Upper lobe of left lung (tissue), 6 donors: ENCODE measurements at regions not wholly inside any gene's neighbourhood (a gene's known extent, or its start where the extent isn't known, plus 50 kb on each side); places are given as distances from the start of the nearest gene placed in this dataset.
"Not testable (repeated sequence)": the region's sequence is repeated elsewhere in the genome, so short reads cannot be mapped to it uniquely, and the experiment has no call there.

Experiments
- ATAC-seq, 2 donors: fragments of 200-7000 bp; cut with Tn5 transposase; one replicate each; pipeline ENCODE4 v1.9.1; 2022; ENCODE audit warnings: mild to moderate bottlenecking in 2 of 2, moderate library complexity in 2 of 2; ENCODE audit not compliant: low FRiP score in 2 of 2
- DNase-seq, 2 donors: peaks; one replicate each; pipeline ENCODE4 v3.0.0-alpha.2; 2019 to 2020
- H3K27ac ChIP-seq, 4 donors: fragments of 200-600 bp; sonication (generic); one replicate each; pipeline ENCODE4 v1.5.1; 2016 to 2019
- H3K27me3 ChIP-seq, 4 donors: fragments of 200-600 bp; sonication (generic); one replicate each; pipeline ENCODE4 v1.5.1; 2017 to 2019
- H3K36me3 ChIP-seq, 4 donors: fragments of 200-600 bp; sonication (generic); one replicate each; pipeline ENCODE4 v1.5.1; 2016 to 2019
- H3K4me1 ChIP-seq, 4 donors: fragments of 200-600 bp; sonication (generic); one replicate each; pipeline ENCODE4 v1.5.1; 2018 to 2019
- H3K4me3 ChIP-seq, 4 donors: fragments of 200-600 bp; sonication (generic); one replicate each; pipeline ENCODE4 v1.5.1; 2017 to 2019; ENCODE audit warnings: mild to moderate bottlenecking in 2 of 4, moderate library complexity in 1 of 4
- H3K9me3 ChIP-seq, 4 donors: fragments of 200-600 bp; sonication (generic); one replicate each; pipeline ENCODE4 v1.5.1; 2018 to 2019
- CTCF ChIP-seq, 6 experiments: fragments of 450-650 bp in 4 of 6; fragments of 200-600 bp in 2 of 6; sonication (generic) in 2 of 6; IDR thresholded peaks; one replicate each; pipeline ENCODE4 v1.5.1; 2016 to 2019; ENCODE audit warnings: antibody characterized with exemption in 6 of 6
- EP300 ChIP-seq, 4 donors: sonication (generic); formaldehyde crosslinking; IDR thresholded peaks; one replicate each; pipeline ENCODE4 v1.5.1; 2017; ENCODE audit warnings: antibody characterized with exemption in 4 of 4, control low read depth in 2 of 4
- POLR2A ChIP-seq, 4 donors: fragments of 450-650 bp; IDR thresholded peaks; one replicate each; pipeline ENCODE4 v1.5.1; 2016 to 2017; ENCODE audit warnings: antibody characterized with exemption in 4 of 4, mild to moderate bottlenecking in 2 of 4
- POLR2AphosphoS5 ChIP-seq, 2 donors: sonication (generic); formaldehyde crosslinking; IDR thresholded peaks; one replicate each; pipeline ENCODE4 v1.5.1; 2017; ENCODE audit warnings: antibody characterized with exemption in 2 of 2
- WGBS, 2 donors: methylation state at CpG; one replicate each; pipeline ENCODE4 v1.1.5; 2017 to 2018; 5-methylcytosine and 5-hydroxymethylcytosine counted together
- donor health status: DM: no; HTN: no; CAD: no; lungs with moderate emphysema.
- donor health status: DM: no; HTN: yes; CAD: no; lungs with severe emphysema.

GRCh38 chr18:8525692-8526091 lies 83.5 kb upstream of the RAB12 start:
- TF ChIP-seq POLR2A (IDR thresholded peaks at IDR 0.05) = no peak
- no peak for TF ChIP-seq CTCF (IDR thresholded peaks at IDR 0.05)
- TF ChIP-seq EP300 (IDR thresholded peaks at IDR 0.05) = no peak
- TF ChIP-seq POLR2AphosphoS5 (IDR thresholded peaks at IDR 0.05) = no peak
- 39 to 51% methylated on average over 6 of the region's 6 CpGs for WGBS, 2 donors
- Histone ChIP-seq H3K9me3 (peaks cover 0 to 8% (median 5%) of the 10 kb centered on the region in 4 donors), H3K4me3 (no peak overlapping the region), H3K27ac (no peak overlapping the region), H3K27me3 (no peaks in the 10 kb centered on the region), H3K36me3 (no peaks in the 10 kb centered on the region), H3K4me1 (no peaks in the 10 kb centered on the region)
- DNase-seq (no peak), ATAC-seq (peak in 1 of 2 donors; percentile 31)

- no peak for TF ChIP-seq CTCF (IDR thresholded peaks at IDR 0.05)
- TF ChIP-seq POLR2AphosphoS5 (IDR thresholded peaks at IDR 0.05) = no peak
- TF ChIP-seq POLR2A (IDR thresholded peaks at IDR 0.05) = no peak
- TF ChIP-seq EP300 (IDR thresholded peaks at IDR 0.05) = no peak
- H3K36me3 ChIP-seq = no peaks in the 10 kb centered on the region
- peak in 1 of 2 donors; percentile 43 for ATAC-seq
- no peaks in the 10 kb centered on the region for H3K4me1 ChIP-seq
- peak in 1 of 2 donors; percentile 27 for DNase-seq
- no peak overlapping the region for H3K27ac ChIP-seq
- peaks cover 6 to 14% (median 9%) of the 10 kb centered on the region in 4 donors for H3K9me3 ChIP-seq
- no peaks in the 10 kb centered on the region for H3K27me3 ChIP-seq
- no peak overlapping the region for H3K4me3 ChIP-seq
- WGBS, 2 donors = 55 to 62% methylated on average over 9 of the region's 9 CpGs
Measured at GRCh38 chr18:8526332-8526731, 82.9 kb upstream of the RAB12 start.

GRCh38 chr18:8529609-8530008 lies 79.6 kb upstream of the RAB12 start:
- Histone ChIP-seq H3K9me3 (peaks cover 11 to 22% (median 16%) of the 10 kb centered on the region in 4 donors), H3K27ac (no peak overlapping the region), H3K4me1 (no peaks in the 10 kb centered on the region), H3K4me3 (no peak overlapping the region), H3K36me3 (no peaks in the 10 kb centered on the region), H3K27me3 (no peaks in the 10 kb centered on the region)
- 78 to 85% methylated on average over 2 of the region's 2 CpGs for WGBS, 2 donors
- DNase-seq = no peak
- no peak for ATAC-seq
- TF ChIP-seq EP300 (IDR thresholded peaks at IDR 0.05) = no peak
- no peak for TF ChIP-seq CTCF (IDR thresholded peaks at IDR 0.05)
- TF ChIP-seq POLR2AphosphoS5 (IDR thresholded peaks at IDR 0.05) = no peak
- TF ChIP-seq POLR2A (IDR thresholded peaks at IDR 0.05) = no peak

- peaks cover 11 to 22% (median 16%) of the 10 kb centered on the region in 4 donors for H3K9me3 ChIP-seq
- 86 to 97% methylated on average over 2 of the region's 2 CpGs for WGBS, 2 donors
- not testable (repeated sequence) for DNase-seq, H3K4me3 ChIP-seq, H3K36me3 ChIP-seq, H3K27me3 ChIP-seq, ATAC-seq, H3K4me1 ChIP-seq, H3K27ac ChIP-seq
Measured at GRCh38 chr18:8531084-8531483, 78.2 kb upstream of the RAB12 start.

- no peaks in the 10 kb centered on the region for H3K27me3 ChIP-seq
- no peaks in the 10 kb centered on the region for H3K36me3 ChIP-seq
- no peak for ATAC-seq
- peaks cover 5 to 10% (median 7%) of the 10 kb centered on the region in 4 donors for H3K9me3 ChIP-seq
- WGBS, 2 donors = 70 to 81% methylated on average over 7 to 11 of the region's 11 CpGs
- H3K27ac ChIP-seq = no peak overlapping the region
- no peak for TF ChIP-seq CTCF (IDR thresholded peaks at IDR 0.05)
- no peak for TF ChIP-seq POLR2A (IDR thresholded peaks at IDR 0.05)
- no peak for TF ChIP-seq POLR2AphosphoS5 (IDR thresholded peaks at IDR 0.05)
- no peak overlapping the region for H3K4me3 ChIP-seq
- H3K4me1 ChIP-seq = no peaks in the 10 kb centered on the region
- DNase-seq = no peak
Measured at GRCh38 chr18:8536231-8536630, 73.0 kb upstream of the RAB12 start.
